HPDE6-E6E7 (cell line): ENCODE measurements at regions not wholly inside any gene's neighbourhood (a gene's known extent, or its start where the extent isn't known, plus 50 kb on each side); places are given as distances from the start of the nearest gene placed in this dataset.

ENCODE experiments used
- DNase-seq: peaks from one replicate; pipeline ENCODE4 v3.0.0; 2011; ENCODE audit warnings: missing footprints; ENCODE audit errors: extremely low spot score

DNA sequence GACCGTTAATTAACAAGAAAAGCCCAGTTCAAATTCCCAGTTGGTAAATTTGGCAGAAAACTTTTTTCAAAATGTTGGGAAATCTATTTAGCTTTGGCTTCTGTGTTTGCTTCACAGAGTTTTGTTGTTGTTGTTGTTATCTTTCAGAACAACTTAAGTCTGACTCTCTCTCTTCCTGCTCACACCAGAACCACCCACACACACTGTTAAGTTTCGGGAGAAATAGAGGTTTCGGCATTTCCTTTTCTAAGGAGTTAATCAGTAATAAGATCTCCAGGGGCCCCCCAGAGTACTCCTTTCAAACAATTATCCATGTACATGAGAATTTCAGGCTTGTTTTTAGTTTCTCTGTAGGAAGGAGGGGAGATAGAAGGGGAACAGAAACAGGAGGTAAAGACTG is 106.2 kb upstream of the PTCHD1 start:
- no peak for DNase-seq

- DNase-seq = no peak
Observed at GRCh38 chrX:23228950-23229448, 105.7 kb upstream of the PTCHD1 start.

DNA sequence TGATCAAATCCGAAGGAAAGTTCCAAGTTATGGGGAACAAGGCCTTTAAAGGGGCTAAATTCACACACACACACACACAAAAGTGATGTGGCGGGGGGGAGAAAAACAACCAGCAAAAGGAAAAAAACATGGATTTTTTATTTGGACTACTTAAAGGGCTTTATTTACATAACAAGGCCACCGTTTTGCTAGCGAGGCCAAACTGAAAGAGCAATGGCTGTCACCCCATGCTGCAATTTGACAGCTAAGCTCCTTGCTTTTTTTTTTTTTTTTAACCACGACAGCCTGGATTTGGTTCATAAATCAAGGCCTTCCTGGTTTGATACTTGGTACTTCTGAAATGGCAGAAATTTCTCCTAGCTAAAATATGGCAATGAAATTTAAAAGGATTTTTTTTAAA is 99.6 kb upstream of the PTCHD1 start:
- no peak for DNase-seq

DNA sequence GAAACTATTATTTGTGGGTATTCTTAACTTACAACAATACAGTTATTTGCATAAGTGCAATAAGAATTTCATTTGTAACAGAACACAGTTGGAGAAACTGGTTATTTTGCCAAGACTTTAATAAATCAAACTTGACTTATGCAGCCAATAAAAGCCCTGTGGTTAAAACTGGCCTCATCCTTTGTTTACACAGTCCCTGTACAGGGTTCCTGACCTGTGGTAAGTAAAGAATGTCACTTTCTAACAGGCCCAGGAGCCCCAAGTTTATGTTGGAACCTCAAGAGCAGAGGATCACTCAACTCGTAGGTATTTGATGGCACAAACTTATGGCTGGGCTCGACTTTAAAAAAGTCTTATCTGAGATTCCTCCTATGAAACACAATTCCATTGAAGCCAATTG is 88.6 kb upstream of the PTCHD1 start:
- DNase-seq = no peak

GRCh38 chrX:23248187-23248586 is 86.5 kb upstream of the PTCHD1 start:
- no peak for DNase-seq

- DNase-seq = no peak
Observed at GRCh38 chrX:23251043-23251442, 83.6 kb upstream of the PTCHD1 start.

GRCh38 chrX:23263892-23264291 is 70.8 kb upstream of the PTCHD1 start:
- DNase-seq = no peak

- DNase-seq = no peak
Observed at GRCh38 chrX:23269923-23270322, 64.7 kb upstream of the PTCHD1 start.

- DNase-seq = no peak
Observed at GRCh38 chrX:23271026-23271425, 63.6 kb upstream of the PTCHD1 start.

DNA sequence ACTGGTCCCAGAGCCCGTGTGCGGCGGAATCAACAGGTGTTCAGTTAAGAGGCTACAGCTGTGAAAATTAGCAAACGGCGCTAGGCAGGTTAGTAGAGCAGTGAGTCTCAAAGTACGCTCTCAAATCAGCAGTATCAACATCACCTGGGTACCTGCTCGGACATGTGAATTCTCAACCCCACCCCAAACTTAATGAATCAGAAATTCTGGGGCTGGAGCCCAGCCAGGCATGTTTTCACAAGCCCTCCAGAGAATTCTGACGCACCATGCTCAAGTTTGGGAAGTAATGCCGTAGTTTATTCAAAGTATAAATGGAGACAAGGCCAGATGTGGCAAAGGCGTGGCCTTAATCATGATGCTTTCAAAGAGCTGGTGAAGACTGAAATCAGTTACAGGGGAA is 58.2 kb upstream of the PTCHD1 start:
- DNase-seq = peak; percentile 62
